ENCODE measurements at regions not wholly inside any gene's neighbourhood (a gene's known extent, or its start where the extent isn't known, plus 50 kb on each side); places are given as distances from the start of the nearest gene placed in this dataset.

DNA sequence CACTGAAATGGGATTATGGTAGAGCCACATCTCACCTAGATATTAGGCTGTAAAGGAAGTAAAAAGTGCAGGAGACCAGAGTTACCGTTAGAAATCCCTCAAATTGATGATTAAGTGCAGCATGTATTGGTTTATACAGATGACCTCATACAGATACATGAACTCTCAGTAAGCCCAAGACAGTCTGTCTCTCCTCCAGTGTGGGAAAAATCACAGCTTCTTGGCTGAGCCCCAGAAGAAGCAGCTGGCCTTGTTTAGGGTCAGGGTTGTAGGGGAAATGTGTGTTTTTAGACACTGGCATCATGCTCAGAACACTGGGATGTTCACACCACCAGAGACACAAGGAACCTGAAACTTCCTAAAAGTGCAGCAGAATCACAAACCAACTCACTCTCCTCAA is 135.9 kb downstream of the KATNIP start:
- DNase-seq, result no peak

DNA sequence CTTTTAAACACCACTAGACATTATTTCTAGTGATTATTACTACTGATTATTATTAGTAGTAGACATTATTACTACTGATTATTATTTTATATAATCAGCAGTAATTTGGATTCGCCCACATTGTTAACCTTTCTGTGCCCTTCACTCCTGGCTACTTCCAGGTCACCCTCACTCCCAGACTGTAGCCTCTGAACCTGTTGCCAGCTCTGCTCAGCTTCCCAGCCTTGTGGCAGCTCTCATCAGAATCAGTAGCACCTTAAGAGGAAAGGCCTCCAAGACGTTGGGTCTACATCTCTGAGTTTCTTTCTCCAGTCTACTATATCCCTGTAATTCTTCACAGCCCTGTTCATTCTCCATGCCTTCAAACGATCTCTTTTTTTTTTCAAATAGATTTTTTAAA is 137.0 kb downstream of the KATNIP start:
- ATAC-seq, result no peak
- DNase-seq, result no peak

More for the DNA sequence above, 135.9 kb downstream of the KATNIP start:
- no peak for ATAC-seq

DNA sequence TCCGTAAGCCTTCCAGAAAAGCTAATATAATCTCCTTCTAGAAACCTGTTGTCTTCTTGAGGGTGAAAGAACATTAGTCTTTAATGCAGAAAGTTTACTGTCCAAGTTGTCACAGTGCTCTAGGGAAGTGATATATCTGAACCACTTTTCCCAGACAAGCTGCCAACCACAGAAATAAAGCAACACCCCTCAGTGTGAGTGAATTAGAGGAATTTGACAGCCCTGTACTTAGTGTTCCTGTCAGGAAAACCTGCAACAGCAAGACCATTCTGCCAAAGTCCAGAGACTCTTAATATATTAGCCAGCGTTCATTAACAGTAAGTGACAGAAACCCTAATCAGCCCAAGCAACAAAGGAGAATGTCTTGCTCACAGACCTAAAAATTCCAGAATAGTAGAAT is 137.7 kb downstream of the KATNIP start:
- ATAC-seq (no peak), DNase-seq (no peak)

DNA sequence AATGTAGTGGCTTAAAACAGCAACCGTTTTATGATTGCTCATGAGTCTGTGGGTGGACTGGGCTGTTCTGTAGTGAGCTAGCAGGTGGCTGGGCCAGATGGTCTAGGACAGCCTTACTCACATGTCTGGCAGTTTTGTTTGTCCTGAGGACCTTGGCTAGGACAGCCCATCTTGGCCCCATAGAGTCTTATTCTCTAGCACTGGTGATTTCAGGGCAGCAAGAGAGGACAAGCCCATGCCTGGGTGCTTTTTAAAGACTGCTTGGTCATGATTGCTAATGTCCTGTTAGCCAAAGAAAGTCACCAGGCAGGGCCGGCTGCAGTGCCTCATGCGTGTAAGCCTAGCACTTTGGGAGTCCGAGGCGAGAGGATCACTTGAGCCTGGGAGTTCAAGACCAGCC is 139.8 kb downstream of the KATNIP start:
- ATAC-seq (no peak), DNase-seq (no peak)

DNA sequence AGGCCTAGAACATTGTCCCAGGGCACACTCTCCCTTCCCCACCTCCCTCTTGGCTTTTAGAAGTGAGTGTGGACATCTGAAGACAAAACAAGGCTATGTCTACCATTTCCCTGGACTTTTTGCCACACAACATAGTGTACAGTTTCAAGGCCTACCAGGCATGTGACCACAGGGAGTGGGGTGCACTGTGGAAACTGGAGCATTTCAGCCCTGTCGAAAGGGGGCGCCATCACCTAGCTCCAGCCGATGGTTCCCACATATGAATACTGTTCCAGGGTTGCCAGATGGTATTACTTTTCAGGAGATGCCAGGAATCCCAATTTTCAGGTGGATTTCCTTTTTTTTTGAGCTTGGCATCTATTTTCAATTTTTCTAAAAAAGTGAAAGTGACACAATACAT is 140.7 kb downstream of the KATNIP start:
- ATAC-seq, result no peak
- DNase-seq, result peak; percentile 30

DNA sequence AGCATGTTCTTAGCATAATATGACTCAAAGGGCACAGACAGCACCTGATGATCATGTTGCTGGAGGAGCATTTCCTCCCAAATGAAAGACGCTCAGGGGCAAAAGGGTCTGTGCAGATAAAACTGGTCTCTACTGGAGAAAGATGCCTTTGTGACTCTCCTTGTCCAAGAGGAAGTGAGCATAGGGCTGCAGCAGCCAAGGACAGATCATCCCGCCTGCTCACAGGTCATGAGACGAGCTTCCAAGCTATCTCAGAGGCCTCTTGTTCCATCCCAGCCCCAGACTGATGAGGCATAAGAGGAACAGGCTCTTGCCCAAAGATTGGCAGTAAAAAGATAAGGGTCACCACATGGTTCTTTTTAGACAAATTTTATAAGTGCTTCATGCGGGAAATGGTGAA is 141.8 kb downstream of the KATNIP start:
- DNase-seq (no peak), ATAC-seq (no peak)

DNA sequence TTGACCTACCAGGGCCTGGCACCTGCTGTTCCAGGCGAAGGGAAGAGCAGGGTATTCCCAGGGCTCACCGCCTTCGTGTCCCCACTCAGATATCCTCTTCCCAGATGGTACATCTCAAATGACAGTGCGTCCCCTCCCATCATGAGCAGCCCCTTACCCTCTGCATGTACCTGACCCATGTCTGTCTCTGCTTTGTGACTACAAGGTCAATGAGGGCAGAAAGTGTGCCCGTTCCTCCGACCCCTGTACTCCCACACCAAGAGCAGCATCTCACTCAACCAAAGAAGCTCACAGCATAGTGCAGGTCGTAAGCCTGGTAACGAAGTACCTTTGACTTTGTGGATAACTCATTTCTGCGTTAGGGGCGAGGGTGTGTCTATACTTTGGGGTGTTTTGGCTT is 142.6 kb downstream of the KATNIP start:
- no peak for DNase-seq
- ATAC-seq, result no peak

DNA sequence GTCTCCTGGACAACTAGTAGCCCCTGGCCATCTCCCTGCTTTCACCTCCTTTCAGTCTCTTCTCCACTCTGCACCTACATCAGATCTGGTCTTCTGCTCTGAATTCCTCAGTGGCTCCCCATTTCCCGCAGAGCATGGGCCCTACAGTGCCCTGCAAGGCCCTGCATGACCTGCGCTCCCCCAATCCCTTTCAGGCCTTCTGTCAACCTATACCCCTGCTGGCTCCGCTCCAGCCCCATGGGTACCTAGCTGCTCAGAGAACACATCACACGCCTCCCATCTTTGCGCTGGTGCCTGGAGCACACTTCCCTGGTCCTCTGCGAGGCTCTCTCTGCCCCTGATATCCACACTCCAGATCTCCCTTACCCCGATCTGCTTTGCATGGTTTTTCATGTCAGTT is 145.2 kb downstream of the KATNIP start:
- DNase-seq, result no peak

DNA sequence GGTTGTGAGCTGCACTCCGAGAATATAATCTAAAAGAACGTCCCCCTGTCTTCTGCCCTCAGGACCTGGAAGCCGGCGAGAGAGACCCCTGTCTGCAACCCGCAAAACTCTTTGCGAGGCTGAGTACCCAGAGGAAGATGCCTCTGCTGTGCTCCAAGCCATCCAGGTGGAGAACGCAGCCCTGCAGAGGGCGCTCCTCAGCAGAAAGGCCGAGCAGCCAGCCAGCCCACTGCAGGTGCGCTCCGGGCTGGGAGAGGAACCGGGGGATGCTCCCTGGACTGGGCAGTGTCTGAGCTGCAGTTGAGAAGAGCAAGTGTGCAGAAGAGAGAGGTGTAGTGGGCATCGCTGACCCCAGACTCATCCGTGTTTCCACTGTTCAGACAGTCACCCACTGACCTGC is 148.3 kb downstream of the KATNIP start:
- DNase-seq, result peak; percentile 7
- ATAC-seq, result no peak

More for the DNA sequence above, 145.2 kb downstream of the KATNIP start:
- ATAC-seq, result no peak

DNA sequence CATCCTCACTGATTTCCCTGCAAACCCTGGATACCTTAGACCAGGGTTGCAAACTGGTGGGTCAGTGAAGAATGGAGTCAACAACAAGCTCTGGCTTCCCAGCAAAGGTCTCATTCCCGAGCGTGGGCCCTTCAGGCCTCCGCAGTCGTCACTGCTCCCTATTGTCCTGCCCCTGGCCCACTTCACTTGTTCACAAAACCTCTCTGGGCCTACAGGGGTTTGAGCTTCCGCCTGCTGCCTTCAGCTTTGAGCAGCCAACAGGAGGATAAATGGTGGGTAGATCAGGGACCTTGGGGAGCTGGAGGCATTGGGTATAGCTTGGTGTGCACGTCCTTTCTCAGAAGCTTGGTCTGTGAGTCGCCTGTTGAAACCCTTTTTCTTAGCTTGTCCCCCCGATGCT is 148.8 kb downstream of the KATNIP start:
- no peak for DNase-seq
- ATAC-seq, result no peak

DNA sequence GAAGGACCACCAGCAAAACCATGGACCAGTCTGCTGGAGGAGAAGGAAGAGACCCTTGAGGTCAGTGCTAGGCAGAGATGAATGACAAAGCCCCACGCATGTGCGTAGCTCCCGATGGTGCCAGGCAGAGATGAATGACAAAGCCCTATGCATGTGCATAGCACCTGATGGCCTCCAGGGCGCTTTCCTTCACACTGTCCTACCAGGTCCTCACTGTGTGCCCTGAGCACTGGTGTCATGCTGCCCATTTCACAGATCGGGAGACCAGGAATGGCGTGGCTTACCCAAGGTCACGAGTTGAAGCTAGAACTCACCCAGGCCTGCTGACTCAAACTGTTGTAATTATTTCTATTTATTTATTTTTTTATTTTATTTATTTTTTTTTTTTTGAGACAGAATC is 149.6 kb downstream of the KATNIP start:
- DNase-seq, result no peak
- no peak for ATAC-seq

DNA sequence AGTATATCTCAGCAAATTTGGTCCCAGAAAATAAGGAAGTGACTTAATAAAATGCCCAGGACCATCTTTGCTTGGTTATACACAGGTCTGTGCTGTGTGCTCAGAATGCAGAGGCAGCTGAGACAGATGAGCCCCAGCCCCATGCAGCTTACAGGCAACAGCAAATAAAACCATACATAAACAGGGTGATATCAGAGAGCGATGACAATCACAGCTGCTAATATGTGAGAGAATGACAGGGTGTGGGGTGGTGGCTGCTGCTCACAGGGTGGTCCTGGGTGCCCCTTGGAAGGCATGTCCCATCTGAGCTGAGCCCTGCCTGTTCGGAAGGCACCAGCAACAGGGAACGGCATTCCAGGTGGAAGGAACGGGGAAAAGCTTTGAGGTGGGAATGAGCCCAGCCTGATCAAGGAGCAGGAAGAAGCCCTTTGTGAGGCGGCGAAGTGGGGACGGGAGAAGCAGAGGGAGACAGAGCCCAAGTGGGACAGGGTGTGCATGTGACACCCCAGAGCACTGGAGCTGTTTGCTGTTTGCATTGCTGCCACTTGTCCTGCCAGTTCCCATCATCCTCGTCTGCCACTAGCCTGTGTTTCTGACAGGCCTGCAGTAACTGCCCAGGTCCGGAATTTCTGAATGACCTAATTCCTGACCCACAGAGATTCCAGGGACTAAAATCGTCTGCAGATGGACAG is 150.5 kb downstream of the KATNIP start:
- DNase-seq, result no peak

DNA sequence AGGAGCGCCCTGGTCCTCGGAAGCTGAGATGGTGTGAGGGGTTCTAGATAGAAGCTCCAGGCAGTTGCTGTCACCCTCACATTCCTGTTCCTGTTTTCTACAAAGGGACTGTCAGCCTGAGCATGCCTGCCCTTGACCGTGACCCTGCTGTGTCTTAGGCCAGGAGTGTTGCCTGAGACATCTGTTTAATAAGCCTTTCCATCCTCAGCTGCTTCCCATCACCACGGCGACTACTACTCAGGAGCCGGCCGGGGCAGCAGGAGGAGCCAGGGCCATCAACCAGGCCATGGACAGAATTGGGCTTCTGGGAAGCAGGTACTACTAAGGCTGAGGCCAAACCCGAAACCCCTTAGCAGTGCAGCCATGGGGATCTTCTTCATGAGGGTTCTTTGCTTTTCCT is 151.4 kb downstream of the KATNIP start:
- DNase-seq (no peak), ATAC-seq (no peak)

More for the DNA sequence above, 150.5 kb downstream of the KATNIP start:
- no peak for ATAC-seq

DNA sequence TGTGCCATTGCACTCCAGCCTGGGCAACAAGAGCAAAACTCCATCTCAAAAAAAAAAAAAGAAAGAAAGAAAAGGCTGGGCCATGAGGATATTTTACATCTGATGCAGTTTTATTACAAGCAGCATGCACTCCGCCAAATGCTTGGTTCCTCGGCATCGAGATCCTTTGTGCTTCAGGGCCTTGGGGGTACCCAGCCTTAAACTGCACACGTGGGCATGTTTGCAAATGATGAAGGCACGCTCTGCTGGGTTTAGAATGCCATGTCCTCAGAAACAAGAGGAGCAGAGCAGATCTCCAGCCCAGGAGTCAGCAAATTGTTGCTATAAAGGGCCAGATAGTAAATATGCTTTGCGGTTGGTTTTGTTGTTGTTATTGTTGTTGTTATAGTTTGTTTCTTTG is 153.2 kb downstream of the KATNIP start:
- no peak for ATAC-seq
- DNase-seq, result no peak

DNA sequence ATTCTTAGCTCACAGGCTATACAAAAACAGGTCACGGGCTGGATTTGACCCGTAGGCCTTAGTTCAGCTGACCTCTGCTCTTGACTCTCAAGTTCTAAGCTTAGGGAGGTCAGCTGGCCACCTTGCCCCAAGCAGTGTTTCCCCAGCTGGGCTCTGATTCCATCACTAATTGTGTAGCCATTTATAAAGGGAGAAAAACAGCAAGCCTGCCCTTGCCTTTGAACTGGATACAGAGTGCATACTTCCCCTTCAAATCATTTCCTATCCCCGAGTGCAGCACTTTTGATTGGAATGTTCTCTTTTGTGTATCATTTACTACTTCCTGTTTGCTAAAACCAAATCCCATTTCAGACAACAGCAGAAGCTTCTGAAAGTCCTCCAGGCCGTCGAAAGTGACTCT is 153.6 kb downstream of the KATNIP start:
- DNase-seq, result no peak
- ATAC-seq, result no peak

DNA sequence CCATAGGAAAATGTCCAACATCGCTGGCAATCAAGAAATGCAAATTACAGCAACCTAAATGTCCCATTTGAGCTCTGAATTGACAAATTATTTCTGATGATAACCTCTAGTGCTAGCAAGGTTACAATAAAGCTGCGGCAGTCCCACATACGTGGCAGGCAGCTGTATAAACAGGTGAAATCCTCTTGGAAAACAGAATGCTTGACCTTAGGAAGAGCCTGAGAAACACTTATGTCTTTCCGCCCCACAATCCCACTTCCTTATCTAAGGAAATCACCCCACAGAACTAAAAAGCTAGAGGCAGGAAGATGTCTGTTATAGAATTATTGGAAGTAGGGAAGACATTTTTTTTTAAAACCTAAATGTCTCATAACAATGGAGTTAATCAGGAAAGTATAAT is 154.3 kb downstream of the KATNIP start:
- ATAC-seq, result no peak
- no peak for DNase-seq

DNA sequence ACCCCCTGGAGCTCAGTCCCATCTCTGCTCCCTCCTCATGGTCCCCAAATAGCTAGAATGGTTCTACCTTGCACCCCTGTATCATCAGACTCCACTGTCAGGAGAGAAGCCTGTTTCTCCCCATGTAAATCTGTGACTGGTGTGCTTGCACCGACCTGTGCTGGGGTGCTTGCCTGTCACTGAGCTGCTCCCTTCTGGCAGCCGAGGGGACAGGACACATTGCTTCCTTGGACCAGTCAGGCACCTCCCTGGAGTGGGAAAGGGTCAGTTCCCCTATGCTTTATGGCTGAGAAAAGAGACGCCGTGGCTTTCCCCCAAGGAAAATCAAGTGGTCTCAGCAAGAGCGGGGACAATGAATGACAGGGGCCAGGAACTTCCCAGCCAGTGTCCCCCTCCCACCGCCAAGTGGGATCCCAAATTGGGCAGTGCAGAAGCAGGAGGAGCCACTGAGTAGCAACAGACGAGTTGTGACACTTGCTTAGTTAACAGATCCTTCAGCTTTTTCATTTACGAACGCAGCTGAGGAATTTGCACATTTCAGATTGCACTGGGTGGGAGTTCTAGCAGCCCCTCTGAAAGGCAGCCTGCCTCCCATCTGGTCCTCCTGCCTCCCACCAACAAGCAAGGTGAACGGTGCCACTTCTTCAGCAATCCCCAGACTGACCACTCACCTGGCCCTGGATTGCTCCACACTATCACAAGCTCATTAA is 156.4 kb downstream of the KATNIP start:
- no peak for ATAC-seq
- no peak for DNase-seq

DNA sequence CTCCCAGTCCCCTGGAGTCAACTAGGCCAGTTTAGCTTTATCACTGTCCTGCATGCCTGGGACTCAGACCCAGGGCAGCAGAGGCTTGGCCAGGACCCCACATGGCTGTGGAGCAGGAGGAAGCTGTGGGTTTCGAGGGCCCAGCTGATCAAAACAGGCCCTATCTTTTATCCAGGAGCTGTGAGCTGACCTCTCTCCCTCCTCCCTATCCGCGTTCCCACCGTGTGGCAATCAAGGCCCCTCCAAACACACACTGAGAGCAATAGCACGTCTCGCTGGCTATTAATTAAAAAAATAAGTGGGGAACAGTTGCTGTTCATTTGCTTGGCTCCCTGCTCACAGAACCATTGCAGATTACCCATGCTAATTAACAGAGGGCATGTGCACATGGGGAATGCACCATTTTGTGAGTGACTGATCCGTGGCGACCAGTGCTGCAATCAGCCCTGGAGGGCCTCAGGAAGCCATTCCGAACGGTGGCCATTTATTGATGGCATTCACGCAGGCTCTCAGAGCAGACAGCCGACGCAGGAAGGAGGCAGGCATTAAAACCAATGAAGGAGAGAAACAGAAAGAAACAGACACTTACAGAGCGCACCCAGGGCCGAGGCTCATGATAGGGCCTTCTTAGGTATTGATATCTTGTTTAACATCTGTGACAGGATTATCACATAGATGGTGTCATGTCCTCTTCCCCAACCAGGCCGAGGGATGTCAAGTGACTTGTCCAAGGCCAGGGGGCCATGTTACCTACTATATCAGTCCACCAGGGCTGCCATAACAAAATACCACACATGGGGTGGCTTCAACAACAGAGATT is 157.1 kb downstream of the KATNIP start:
- DNase-seq (no peak), ATAC-seq (no peak)

DNA sequence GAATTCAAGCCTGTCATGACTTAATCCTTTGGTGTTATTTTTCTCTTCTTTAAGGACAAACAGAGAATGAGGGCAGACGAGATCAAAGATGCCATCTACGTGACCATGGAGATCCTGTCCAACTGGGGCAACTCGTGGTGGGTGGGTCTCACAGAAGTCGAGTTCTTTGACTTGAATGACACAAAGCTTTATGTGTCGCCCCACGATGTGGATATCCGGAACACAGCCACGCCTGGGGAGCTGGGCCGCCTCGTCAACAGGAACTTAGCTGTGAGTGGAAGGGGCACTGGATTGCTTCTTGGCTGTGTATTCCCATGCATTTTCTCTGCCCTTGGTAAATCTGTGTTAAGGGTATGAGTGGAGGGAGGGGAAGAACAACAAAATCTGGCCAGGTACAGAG is 158.7 kb downstream of the KATNIP start:
- DNase-seq (no peak), ATAC-seq (no peak)

DNA sequence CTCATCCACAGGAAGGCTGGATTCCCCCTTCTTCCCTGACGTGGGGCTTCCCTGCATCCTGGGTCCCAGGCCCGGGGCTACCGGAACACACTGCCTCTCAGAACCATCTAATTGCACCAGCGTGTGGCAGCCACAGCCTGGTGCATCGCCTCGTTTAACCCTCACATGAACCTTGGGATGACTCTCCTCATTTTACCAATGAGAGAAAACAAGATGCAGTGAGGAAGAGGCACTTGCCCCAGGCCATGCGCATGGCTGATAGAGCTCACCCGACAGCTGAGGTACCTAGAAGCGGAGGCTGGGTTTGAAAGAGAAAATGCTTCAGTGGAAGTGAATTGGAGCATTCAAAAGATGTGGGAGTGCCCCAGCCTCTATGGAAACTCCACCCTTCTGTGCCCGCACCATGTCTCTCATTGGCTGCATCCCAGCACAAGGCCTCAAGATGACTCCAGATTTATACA is 162.3 kb downstream of the KATNIP start:
- no peak for DNase-seq
- no peak for ATAC-seq

DNA sequence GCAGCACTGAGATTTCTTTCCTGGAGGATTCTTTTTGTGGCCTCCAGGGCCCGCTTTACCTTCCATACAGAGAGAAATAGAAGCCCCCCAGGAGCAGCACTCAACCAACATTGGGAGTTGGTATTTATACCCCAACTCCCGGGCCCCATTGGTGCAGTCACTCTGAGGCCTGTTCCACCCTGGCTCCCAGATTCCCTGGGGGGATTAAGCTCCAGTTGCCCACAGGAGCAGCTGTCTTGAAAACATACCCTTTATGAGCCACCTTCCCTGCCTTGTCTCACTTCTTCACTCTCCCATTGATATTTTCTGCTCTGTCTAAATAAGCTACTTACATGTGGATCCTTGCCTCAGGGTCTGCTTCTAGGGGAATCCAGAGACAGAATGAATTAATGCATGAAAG is 167.8 kb downstream of the KATNIP start:
- ATAC-seq (no peak), DNase-seq (no peak)

DNA sequence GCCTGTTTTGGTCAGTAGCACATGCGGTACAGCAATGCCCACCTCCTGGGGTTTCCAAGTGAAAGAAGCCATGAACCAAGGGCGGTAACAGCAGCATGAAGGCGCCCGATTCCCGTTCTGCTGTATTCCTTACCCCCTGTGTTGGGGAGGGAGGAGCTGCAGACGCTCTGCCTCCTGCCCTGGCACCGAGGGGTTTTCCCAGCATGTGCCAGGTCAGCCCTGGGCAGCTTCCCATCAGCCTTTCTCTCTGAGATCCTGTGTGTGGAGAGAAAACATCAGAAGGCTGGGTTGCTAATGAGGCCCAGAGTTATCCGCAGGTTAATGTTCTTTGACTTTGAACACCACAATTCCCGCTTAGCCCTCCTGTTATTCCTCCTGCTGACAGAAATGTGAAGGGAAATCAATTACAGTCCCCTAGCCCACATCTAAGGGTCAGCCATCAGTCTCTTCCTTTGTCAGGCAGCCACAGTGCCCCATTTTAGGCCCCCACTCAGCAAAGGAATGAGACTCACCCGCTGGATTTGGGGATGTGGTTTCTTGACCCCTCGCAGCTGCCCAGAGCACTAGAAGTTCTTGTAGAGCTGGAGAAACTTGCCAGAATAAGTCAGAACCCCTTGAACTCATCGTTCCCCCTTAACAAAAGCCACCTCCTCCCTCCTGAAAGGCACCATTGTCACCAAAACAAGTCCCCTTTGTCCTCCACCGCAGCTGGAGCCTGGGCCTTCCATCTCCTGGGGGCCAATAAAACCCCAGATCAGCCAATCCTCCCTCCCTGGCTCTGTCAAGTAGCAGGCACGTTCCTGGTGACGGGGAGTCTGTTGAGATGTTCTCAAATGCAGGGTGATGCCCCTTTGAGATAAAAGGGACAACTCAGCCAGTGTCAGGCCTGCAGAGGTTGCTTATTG is 168.5 kb downstream of the KATNIP start:
- no peak for ATAC-seq
- no peak for DNase-seq

All from stimulated activated naive CD8-positive, alpha-beta T cell treated with anti-CD3 and anti-CD28 coated beads, Interleukin-15, Interleukin-2, amounts not matched to agents 100 U/mL and 50 U/mL, for 24 hours (primary cell).